Neuronal stem cell (in vitro differentiated cells): ENCODE measurements at regions not wholly inside any gene's neighbourhood (a gene's known extent, or its start where the extent isn't known, plus 50 kb on each side); places are given as distances from the start of the nearest gene placed in this dataset.
A peak's percentile ranks its signal among the peaks of the same experiment; 100 is the strongest.

Experiments
- DNase-seq: peaks from one replicate; pipeline ENCODE4 v3.0.0-alpha.2; 2013; ENCODE audit warnings: low spot score
- H2AFZ ChIP-seq: one replicate; pipeline ENCODE4 v1.6.1; 2013; ENCODE audit warnings: mild to moderate bottlenecking, low read length, inconsistent platforms
- H2AK5ac ChIP-seq: 2 replicates; pipeline ENCODE4 v1.6.1; 2013; ENCODE audit warnings: low read depth, mild to moderate bottlenecking, inconsistent platforms, low read length, moderate library complexity, mixed read lengths
- H2BK120ac ChIP-seq: 2 replicates; pipeline ENCODE4 v1.6.1; 2013; ENCODE audit warnings: low read depth, mild to moderate bottlenecking, inconsistent platforms, low read length, moderate library complexity, mixed read lengths
- H2BK12ac ChIP-seq: one replicate; pipeline ENCODE4 v1.6.1; 2013; ENCODE audit warnings: low read length, inconsistent platforms
- H2BK15ac ChIP-seq: 2 replicates; pipeline ENCODE4 v1.6.1; 2013; ENCODE audit warnings: mild to moderate bottlenecking, low read length, inconsistent platforms, mixed read lengths
- H2BK5ac ChIP-seq: one replicate; pipeline ENCODE4 v1.6.1; 2013; ENCODE audit warnings: inconsistent platforms, mild to moderate bottlenecking, low read length, moderate library complexity
- H3K14ac ChIP-seq: one replicate; pipeline ENCODE4 v1.6.1; 2013; ENCODE audit warnings: low read length, inconsistent platforms
- H3K18ac ChIP-seq: 2 replicates; pipeline ENCODE4 v1.6.1; 2013; ENCODE audit warnings: low read length, inconsistent platforms
- H3K23ac ChIP-seq: 2 replicates; pipeline ENCODE4 v1.6.1; 2013; ENCODE audit warnings: low read depth, mild to moderate bottlenecking, mixed read lengths, low read length, inconsistent platforms; ENCODE audit not compliant: poor library complexity
- H3K27ac ChIP-seq: replicated peaks from 3 replicates; pipeline ENCODE4 v1.5.1; 2013; ENCODE audit warnings: low read length, inconsistent platforms
- H3K27me3 ChIP-seq, 3 experiments: 2 replicates each; pipeline ENCODE4 v1.6.1; 2013; ENCODE audit warnings: low read length in 3 of 3, mild to moderate bottlenecking in 2 of 3, inconsistent platforms in 1 of 3, low read depth in 1 of 3, mixed read lengths in 1 of 3, moderate library complexity in 1 of 3; ENCODE audit not compliant: control insufficient read depth in 3 of 3, insufficient read depth in 3 of 3
- H3K36me3 ChIP-seq, 2 donors: replicated peaks in 1 of 2; 2 replicates each; pipeline ENCODE4 v1.6.1; 2013; ENCODE audit warnings: low read length in 2 of 2; ENCODE audit not compliant: control insufficient read depth in 2 of 2, insufficient read depth in 2 of 2
- H3K4ac ChIP-seq: 2 replicates; pipeline ENCODE4 v1.6.1; 2013; ENCODE audit warnings: inconsistent platforms, mild to moderate bottlenecking, low read length, moderate library complexity
- H3K4me1 ChIP-seq, 2 donors: 1 replicate in 1 of 2; 2 replicates in 1 of 2; pipeline ENCODE4 v1.6.1; 2013; ENCODE audit warnings: low read length in 2 of 2, low read depth in 1 of 2; ENCODE audit not compliant: control insufficient read depth in 2 of 2, insufficient read depth in 1 of 2
- H3K4me2 ChIP-seq: one replicate; pipeline ENCODE4 v1.6.1; 2013; ENCODE audit warnings: mild to moderate bottlenecking, low read length, inconsistent platforms; ENCODE audit not compliant: insufficient read depth, poor library complexity, severe bottlenecking
- H3K4me3 ChIP-seq, 2 donors: 2 replicates each; pipeline ENCODE4 v1.5.1; 2013; ENCODE audit warnings: low read length in 2 of 2, mild to moderate bottlenecking in 2 of 2, inconsistent platforms in 1 of 2, moderate library complexity in 1 of 2
- H3K79me1 ChIP-seq: one replicate; pipeline ENCODE4 v1.6.1; 2013; ENCODE audit warnings: low read depth, mild to moderate bottlenecking, inconsistent platforms, low read length, moderate library complexity
- H3K9ac ChIP-seq: one replicate; pipeline ENCODE4 v1.6.1; 2013; ENCODE audit warnings: mild to moderate bottlenecking, low read depth, low read length, inconsistent platforms; ENCODE audit not compliant: poor library complexity
- H3K9me3 ChIP-seq, 2 donors: replicated peaks in 1 of 2; 2 replicates each; pipeline versions ENCODE3 to v1.6.1; 2013; ENCODE audit warnings: low read length in 2 of 2, mild to moderate bottlenecking in 2 of 2, inconsistent platforms in 1 of 2, low read depth in 1 of 2, mixed read lengths in 1 of 2, moderate library complexity in 1 of 2; ENCODE audit not compliant: control insufficient read depth in 2 of 2, insufficient read depth in 1 of 2
- H4K8ac ChIP-seq: one replicate; pipeline ENCODE4 v1.6.1; 2013; ENCODE audit warnings: low read depth, mild to moderate bottlenecking, inconsistent platforms, low read length, moderate library complexity
- H4K91ac ChIP-seq: one replicate; pipeline ENCODE4 v1.6.1; 2013; ENCODE audit warnings: low read length, low read depth, mild to moderate bottlenecking, inconsistent platforms; ENCODE audit not compliant: poor library complexity
- whole genome bisulfite sequencing, 2 donors: extraction: QIAGEN DNeasy Blood & Tissue Kit; methylation state at CpG; one replicate each; pipeline ENCODE4 v1.1.7; 2013; ENCODE audit warnings: missing lambda C conversion rate in 2 of 2, mixed read lengths in 1 of 2; ENCODE audit not compliant: insufficient read length in 2 of 2, insufficient replicate concordance in 1 of 2; ENCODE audit errors: extremely low coverage in 2 of 2; 5-methylcytosine and 5-hydroxymethylcytosine counted together

DNA sequence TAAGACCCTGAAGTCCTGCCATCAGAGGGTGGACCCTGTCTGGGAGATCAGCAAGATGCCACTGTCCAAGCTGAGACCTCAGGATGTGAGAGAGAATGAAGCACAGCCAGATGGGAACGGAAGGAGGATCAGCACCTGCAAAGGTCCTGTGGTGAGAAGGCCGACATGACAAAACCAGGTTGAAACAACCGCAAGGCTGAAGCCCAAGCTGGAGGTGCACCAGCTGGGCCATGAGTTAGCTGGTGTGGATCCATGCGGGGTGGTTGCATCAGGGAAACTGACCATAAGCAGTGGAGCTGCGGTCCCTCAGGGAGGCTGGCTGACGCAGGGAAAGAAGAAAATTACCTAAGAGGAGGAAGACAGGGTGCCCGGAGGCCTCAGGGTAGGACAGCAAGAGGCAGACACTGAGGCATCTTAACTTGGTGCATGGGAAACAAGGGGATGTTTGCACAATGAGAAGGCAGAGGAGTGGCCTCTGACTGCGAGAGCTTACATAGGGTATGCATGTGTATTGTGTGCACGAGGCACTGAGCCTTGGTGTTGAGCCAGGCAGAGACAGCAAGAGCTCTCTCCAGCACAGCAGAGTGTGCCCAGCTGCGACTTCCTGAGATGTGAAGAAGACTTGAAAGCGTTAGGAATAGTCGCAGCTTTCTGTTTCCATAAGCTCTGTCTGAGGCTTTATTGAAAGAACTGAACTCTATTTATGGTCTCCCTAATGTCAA lies 497.7 kb downstream of the OCA2 start:
- Histone ChIP-seq H3K9ac (no peak overlapping the region), H4K8ac (no peak overlapping the region), H2AFZ (peak overlapping the region; percentile 6), H3K9me3 (peaks cover 0 to 5% of the 10 kb centered on the region in 2 donors), H3K18ac (peak overlapping the region; percentile 63), H3K4me3 (no peak overlapping the region), H2BK5ac (no peak overlapping the region), H3K27me3 (no peaks in the 10 kb centered on the region), H3K27ac (no peak overlapping the region), H2AK5ac (peak overlapping the region; percentile 56), H3K79me1 (no peaks in the 10 kb centered on the region), H3K36me3 (no peaks in the 10 kb centered on the region), H3K23ac (no peak overlapping the region), H2BK120ac (no peak overlapping the region), H3K4me2 (no peak overlapping the region), H3K14ac (peak overlapping the region; percentile 42), H4K91ac (no peak overlapping the region), H3K4ac (no peak overlapping the region), H2BK12ac (peak overlapping the region; percentile 7), H3K4me1 (peaks cover 0 to 7% of the 10 kb centered on the region in 2 donors), H2BK15ac (peak overlapping the region; percentile 75)
- no CpG with 5 or more reads among the region's 12 CpGs for WGBS, 2 donors
- DNase-seq: no peak

DNA sequence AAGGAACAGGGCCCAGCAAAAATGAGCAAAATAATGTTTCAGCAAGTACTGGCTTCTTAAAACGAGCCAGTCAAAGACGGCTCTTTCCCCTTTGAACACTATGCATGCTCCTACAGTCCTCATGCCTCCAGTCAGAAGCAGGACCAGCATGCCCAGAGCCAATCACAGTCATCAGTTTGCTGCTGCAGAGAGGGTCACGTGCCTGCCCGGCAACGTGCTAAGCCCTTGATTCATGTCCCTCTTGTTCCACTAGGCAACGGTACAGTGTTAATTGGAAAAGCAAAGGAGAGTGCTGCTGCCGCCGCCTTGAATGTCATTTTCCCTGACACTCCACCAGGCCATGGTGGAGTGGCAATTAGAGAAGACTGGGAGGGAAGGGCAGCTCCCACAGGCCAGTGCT lies 500.1 kb downstream of the OCA2 start:
- Histone ChIP-seq H2AK5ac (no peak overlapping the region), H2BK15ac (no peak overlapping the region), H3K27me3 (no peaks in the 10 kb centered on the region), H4K8ac (no peak overlapping the region), H3K4me1 (peaks cover 0 to 7% of the 10 kb centered on the region in 2 donors), H3K27ac (no peak overlapping the region), H3K4me2 (no peak overlapping the region), H2AFZ (no peak overlapping the region), H3K9ac (no peak overlapping the region), H2BK120ac (no peak overlapping the region), H3K9me3 (peaks cover 0 to 1% of the 10 kb centered on the region in 2 donors), H2BK12ac (no peak overlapping the region), H3K36me3 (no peaks in the 10 kb centered on the region), H3K23ac (no peak overlapping the region), H3K79me1 (no peaks in the 10 kb centered on the region), H2BK5ac (no peak overlapping the region), H3K4ac (no peak overlapping the region), H3K14ac (no peak overlapping the region), H3K18ac (no peak overlapping the region), H3K4me3 (no peak overlapping the region), H4K91ac (no peak overlapping the region)
- WGBS, 2 donors: no CpG with 5 or more reads among the region's 8 CpGs
- no peak for DNase-seq

DNA sequence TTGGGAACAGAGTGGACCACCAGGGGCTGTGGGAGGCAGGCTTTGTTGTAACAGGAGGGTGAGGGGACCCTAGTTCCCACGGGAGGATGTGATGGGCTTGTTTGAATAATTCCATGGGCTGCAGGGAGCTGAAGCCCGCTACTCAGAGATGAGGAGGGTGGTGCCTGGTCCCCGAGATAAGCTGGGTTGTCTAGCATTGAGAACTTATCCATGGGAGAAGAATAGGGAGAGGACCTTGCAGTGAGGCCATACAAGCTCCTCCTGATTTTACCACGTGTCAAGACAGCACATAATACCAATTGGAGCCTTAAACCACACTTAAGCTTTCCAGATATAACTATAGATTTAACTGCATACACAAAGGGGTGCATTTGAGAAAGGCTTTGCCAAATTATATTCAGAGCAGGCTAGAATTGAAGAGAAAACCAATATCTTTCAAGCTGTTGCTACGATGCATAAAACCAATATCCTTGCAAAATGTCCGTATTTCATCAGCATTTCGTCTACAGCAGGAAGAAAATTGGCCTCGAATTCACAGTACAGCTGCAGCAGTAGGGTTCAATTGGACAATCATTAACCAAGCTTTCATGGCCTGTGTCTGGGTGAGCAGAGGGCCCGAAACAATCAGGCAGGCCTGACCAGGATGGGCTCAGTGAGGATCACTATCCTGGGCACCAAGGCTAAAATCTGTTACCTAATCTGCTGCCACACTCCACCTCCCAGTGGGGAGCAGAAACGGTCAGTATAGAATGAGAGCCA lies 500.7 kb downstream of the OCA2 start:
- no peak for DNase-seq
- Histone ChIP-seq H2AK5ac (no peak overlapping the region), H3K23ac (no peak overlapping the region), H3K4ac (no peak overlapping the region), H3K27ac (no peak overlapping the region), H2BK120ac (no peak overlapping the region), H3K14ac (no peak overlapping the region), H3K9me3 (peaks cover 0 to 1% of the 10 kb centered on the region in 2 donors), H4K91ac (no peak overlapping the region), H3K4me2 (no peak overlapping the region), H3K4me1 (peaks cover 0 to 7% of the 10 kb centered on the region in 2 donors), H3K18ac (no peak overlapping the region), H2BK5ac (no peak overlapping the region), H2BK15ac (no peak overlapping the region), H3K27me3 (no peaks in the 10 kb centered on the region), H3K4me3 (no peak overlapping the region), H4K8ac (no peak overlapping the region), H3K36me3 (no peaks in the 10 kb centered on the region), H3K9ac (no peak overlapping the region), H2BK12ac (no peak overlapping the region), H3K79me1 (no peaks in the 10 kb centered on the region), H2AFZ (no peak overlapping the region)
- WGBS, 2 donors: no CpG with 5 or more reads among the region's 10 CpGs

DNA sequence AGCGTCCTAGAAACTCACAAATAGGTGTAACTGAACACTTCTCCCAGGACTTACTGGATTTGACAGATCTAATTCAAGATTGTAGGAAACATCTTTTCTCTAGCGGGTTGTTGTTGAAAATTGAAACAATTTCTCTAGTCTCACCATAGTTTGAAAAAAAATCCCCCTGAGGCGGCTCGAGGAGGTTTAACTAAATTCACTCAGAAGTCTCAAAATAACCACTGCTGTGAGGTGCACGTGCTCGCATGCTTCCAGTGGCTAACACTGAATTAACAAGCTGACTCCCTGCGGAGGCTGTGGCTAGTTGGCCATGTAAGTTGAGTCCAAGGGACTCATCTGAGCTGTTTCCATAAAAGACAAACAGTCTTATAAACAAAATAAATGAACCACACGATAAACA lies 503.9 kb downstream of the OCA2 start:
- Histone ChIP-seq H3K18ac (no peak overlapping the region), H3K27ac (no peak overlapping the region), H4K8ac (no peak overlapping the region), H2AFZ (no peak overlapping the region), H3K9me3 (no peaks in the 10 kb centered on the region), H2AK5ac (no peak overlapping the region), H3K23ac (no peak overlapping the region), H2BK12ac (no peak overlapping the region), H3K36me3 (no peaks in the 10 kb centered on the region), H3K27me3 (no peaks in the 10 kb centered on the region), H3K4me1 (no peaks in the 10 kb centered on the region), H3K79me1 (no peaks in the 10 kb centered on the region), H3K14ac (no peak overlapping the region), H3K4me2 (no peak overlapping the region), H2BK15ac (no peak overlapping the region), H2BK120ac (no peak overlapping the region), H3K4ac (no peak overlapping the region), H2BK5ac (no peak overlapping the region), H3K9ac (no peak overlapping the region), H4K91ac (no peak overlapping the region), H3K4me3 (no peak overlapping the region)
- DNase-seq: no peak
- WGBS, 2 donors: no CpG with 5 or more reads among the region's 8 CpGs
